ENCODE measurements at regions not wholly inside any gene's neighbourhood (a gene's known extent, or its start where the extent isn't known, plus 50 kb on each side); places are given as distances from the start of the nearest gene placed in this dataset.

DNA sequence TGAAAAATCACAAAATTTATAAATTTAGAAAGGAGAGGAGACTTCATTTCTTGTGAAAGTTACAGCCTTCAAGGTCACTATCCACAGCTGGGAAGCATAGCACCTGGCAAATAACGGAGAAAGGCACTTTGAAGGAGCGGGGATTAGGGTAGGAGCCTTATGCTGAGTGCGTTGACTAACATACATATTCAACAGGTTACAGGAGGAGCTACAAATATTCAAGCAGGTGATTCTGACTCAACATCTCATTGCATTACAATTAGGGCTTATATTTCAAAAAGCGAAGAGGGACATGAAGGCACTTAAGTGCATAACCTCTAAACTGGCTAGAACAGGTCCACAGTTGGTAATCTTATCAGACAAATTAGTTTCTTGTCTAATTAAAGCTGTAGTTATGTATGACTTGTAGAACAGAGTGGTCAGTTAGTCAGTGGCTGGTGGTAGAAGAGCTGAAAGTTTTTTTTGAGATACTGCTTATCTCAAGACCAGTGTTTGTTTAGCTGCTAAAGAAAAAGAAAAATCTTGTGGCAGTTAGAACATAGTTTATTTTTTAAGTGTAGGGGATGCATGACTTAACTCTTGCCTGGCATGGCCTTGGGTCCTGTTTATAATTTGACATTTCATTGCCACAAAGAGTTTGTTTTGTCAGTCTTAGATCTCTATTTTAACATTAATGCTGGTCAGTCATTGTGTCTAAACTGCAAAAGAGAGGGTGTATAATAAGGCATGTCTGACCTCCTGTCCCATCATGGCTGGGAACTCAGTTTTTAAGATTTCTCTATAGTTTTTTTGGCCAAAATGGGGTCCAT, 311.5 kb downstream of the DUSP10 start:
- TF ChIP-seq EZH2 (IDR thresholded peaks at IDR 0.05; ENCODE audit: insufficient read depth, poor library complexity, severe bottlenecking) (no peak), EZH2phosphoT487 (IDR thresholded peaks at IDR 0.05; ENCODE audit: insufficient read depth, low read depth) (no peak)
